ENCODE measurements at regions not wholly inside any gene's neighbourhood (a gene's known extent, or its start where the extent isn't known, plus 50 kb on each side); places are given as distances from the start of the nearest gene placed in this dataset.
A peak's percentile ranks its signal among the peaks of the same experiment; 100 is the strongest.

- DNase-seq (ENCODE audit: low read depth, low spot score), result no peak
Observed at GRCh38 chr13:91115776-91116175, 231.7 kb upstream of the MIR17HG start.

- no peak for DNase-seq (ENCODE audit: low read depth, low spot score)
Observed at GRCh38 chr13:91117351-91117750, 230.1 kb upstream of the MIR17HG start.

GRCh38 chr13:91119643-91120042 lies 227.8 kb upstream of the MIR17HG start:
- no peak for DNase-seq (ENCODE audit: low read depth, low spot score)

- DNase-seq (ENCODE audit: low read depth, low spot score), result no peak
Observed at GRCh38 chr13:91122766-91123165, 224.7 kb upstream of the MIR17HG start.

GRCh38 chr13:91123456-91124127 lies 223.9 kb upstream of the MIR17HG start:
- no peak for DNase-seq (ENCODE audit: low read depth, low spot score)

GRCh38 chr13:91126806-91127205 lies 220.7 kb upstream of the MIR17HG start:
- DNase-seq (ENCODE audit: low read depth, low spot score), result no peak

- no peak for DNase-seq (ENCODE audit: low read depth, low spot score)
Observed at GRCh38 chr13:91127995-91128394, 219.5 kb upstream of the MIR17HG start.

- no peak for DNase-seq (ENCODE audit: low read depth, low spot score)
Observed at GRCh38 chr13:91132381-91132780, 215.1 kb upstream of the MIR17HG start.

- no peak for DNase-seq (ENCODE audit: low read depth, low spot score)
Observed at GRCh38 chr13:91132786-91133185, 214.7 kb upstream of the MIR17HG start.

- peak; percentile 2 for DNase-seq (ENCODE audit: low read depth, low spot score)
Observed at GRCh38 chr13:91133941-91134802, 213.3 kb upstream of the MIR17HG start.

- DNase-seq (ENCODE audit: low read depth, low spot score), result no peak
Observed at GRCh38 chr13:91134803-91135184, 212.7 kb upstream of the MIR17HG start.

GRCh38 chr13:91135376-91135775 lies 212.1 kb upstream of the MIR17HG start:
- DNase-seq (ENCODE audit: low read depth, low spot score), result no peak

- DNase-seq (ENCODE audit: low read depth, low spot score), result no peak
Observed at GRCh38 chr13:91135968-91136367, 211.5 kb upstream of the MIR17HG start.

GRCh38 chr13:91136806-91137205 lies 210.7 kb upstream of the MIR17HG start:
- no peak for DNase-seq (ENCODE audit: low read depth, low spot score)

- no peak for DNase-seq (ENCODE audit: low read depth, low spot score)
Observed at GRCh38 chr13:91139232-91139631, 208.3 kb upstream of the MIR17HG start.

- DNase-seq (ENCODE audit: low read depth, low spot score), result no peak
Observed at GRCh38 chr13:91141543-91142061, 205.9 kb upstream of the MIR17HG start.

- no peak for DNase-seq (ENCODE audit: low read depth, low spot score)
Observed at GRCh38 chr13:91142572-91142971, 204.9 kb upstream of the MIR17HG start.

GRCh38 chr13:91144054-91144453 lies 203.4 kb upstream of the MIR17HG start:
- DNase-seq (ENCODE audit: low read depth, low spot score), result no peak

GRCh38 chr13:91144486-91144885 lies 203.0 kb upstream of the MIR17HG start:
- no peak for DNase-seq (ENCODE audit: low read depth, low spot score)

GRCh38 chr13:91145571-91146205 lies 201.8 kb upstream of the MIR17HG start:
- no peak for DNase-seq (ENCODE audit: low read depth, low spot score)

- no peak for DNase-seq (ENCODE audit: low read depth, low spot score)
Observed at GRCh38 chr13:91146601-91147000, 200.9 kb upstream of the MIR17HG start.

GRCh38 chr13:91148098-91148497 lies 199.4 kb upstream of the MIR17HG start:
- no peak for DNase-seq (ENCODE audit: low read depth, low spot score)

All from activated naive CD8-positive, alpha-beta T cell treated with anti-CD3 and anti-CD28 coated beads, Interleukin-2, amount 50 U/mL, for 16 hours (primary cell).